ENCODE measurements at regions not wholly inside any gene's neighbourhood (a gene's known extent, or its start where the extent isn't known, plus 50 kb on each side); places are given as distances from the start of the nearest gene placed in this dataset.

GRCh38 chr2:198440833-198441232, 636.4 kb downstream of the PLCL1 start:
- TF ChIP-seq YY1 (IDR thresholded peaks at IDR 0.05; ENCODE audit: insufficient read depth, insufficient read length) (no peak), ZNF274 (IDR thresholded peaks at IDR 0.05; ENCODE audit: low read depth, low read length) (no peak)
